ENCODE measurements at regions not wholly inside any gene's neighbourhood (a gene's known extent, or its start where the extent isn't known, plus 50 kb on each side); places are given as distances from the start of the nearest gene placed in this dataset.
"Not testable (repeated sequence)": the region's sequence is repeated elsewhere in the genome, so short reads cannot be mapped to it uniquely, and the experiment has no call there.

GRCh38 chrX:92760963-92761362 lies 912.4 kb downstream of the NAP1L3 start:
- TF ChIP-seq SMC3 (conservative IDR thresholded peaks at IDR 0.05; ENCODE audit: poor library complexity); MXI1 (conservative IDR thresholded peaks at IDR 0.05; ENCODE audit: poor library complexity, severe bottlenecking); EZH2 (IDR thresholded peaks at IDR 0.05; ENCODE audit: borderline replicate concordance, insufficient read depth, low read length, poor library complexity, severe bottlenecking); POLR2AphosphoS5 (IDR thresholded peaks at IDR 0.05): not testable (repeated sequence)
- TF ChIP-seq, protein P1, sequence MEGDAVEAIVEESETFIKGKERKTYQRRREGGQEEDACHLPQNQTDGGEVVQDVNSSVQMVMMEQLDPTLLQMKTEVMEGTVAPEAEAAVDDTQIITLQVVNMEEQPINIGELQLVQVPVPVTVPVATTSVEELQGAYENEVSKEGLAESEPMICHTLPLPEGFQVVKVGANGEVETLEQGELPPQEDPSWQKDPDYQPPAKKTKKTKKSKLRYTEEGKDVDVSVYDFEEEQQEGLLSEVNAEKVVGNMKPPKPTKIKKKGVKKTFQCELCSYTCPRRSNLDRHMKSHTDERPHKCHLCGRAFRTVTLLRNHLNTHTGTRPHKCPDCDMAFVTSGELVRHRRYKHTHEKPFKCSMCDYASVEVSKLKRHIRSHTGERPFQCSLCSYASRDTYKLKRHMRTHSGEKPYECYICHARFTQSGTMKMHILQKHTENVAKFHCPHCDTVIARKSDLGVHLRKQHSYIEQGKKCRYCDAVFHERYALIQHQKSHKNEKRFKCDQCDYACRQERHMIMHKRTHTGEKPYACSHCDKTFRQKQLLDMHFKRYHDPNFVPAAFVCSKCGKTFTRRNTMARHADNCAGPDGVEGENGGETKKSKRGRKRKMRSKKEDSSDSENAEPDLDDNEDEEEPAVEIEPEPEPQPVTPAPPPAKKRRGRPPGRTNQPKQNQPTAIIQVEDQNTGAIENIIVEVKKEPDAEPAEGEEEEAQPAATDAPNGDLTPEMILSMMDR (IDR thresholded peaks at IDR 0.05; ENCODE audit: poor library complexity, severe bottlenecking): not testable (repeated sequence)
